ENCODE measurements at regions not wholly inside any gene's neighbourhood (a gene's known extent, or its start where the extent isn't known, plus 50 kb on each side); places are given as distances from the start of the nearest gene placed in this dataset.
"Not testable (repeated sequence)": the region's sequence is repeated elsewhere in the genome, so short reads cannot be mapped to it uniquely, and the experiment has no call there.

- not testable (repeated sequence) for TF ChIP-seq POLR2A, CTCF (IDR thresholded peaks at IDR 0.05)
These were observed 51.1 kb upstream of the DUX4 start for GRCh38 chr4:190122161-190123142.

Data from transverse colon (tissue), 3 donors.